K562 (cell line): ENCODE measurements at regions not wholly inside any gene's neighbourhood (a gene's known extent, or its start where the extent isn't known, plus 50 kb on each side); places are given as distances from the start of the nearest gene placed in this dataset.

ENCODE experiments used
- ATAC-seq: fragments of 200-7000 bp; cut with Tn5 transposase; 3 replicates; pipeline ENCODE4 v1.9.1; 2020; ENCODE audit warnings: moderate library complexity
- BruUV-seq: library from RNA; stranded (reverse); fragments of 400-500 nt; replicated peaks from 2 replicates; lab custom pipeline; 2021; lab: Mats Ljungman, UMichigan
- CTCF ChIA-PET: fragments of 300-600 bp; formaldehyde crosslinking; extraction: SDS; loops from one replicate; lab custom pipeline; 2021; ENCODE audit warnings: low intra/inter-chr PET ratio; lab: Yijun Ruan, JAX
- POLR2A ChIA-PET: fragments of 300-600, 350-650 bp; sonication (Branson Sonifier 250); formaldehyde crosslinking; extraction: SDS; loops from one replicate; lab custom pipeline; 2021; ENCODE audit warnings: antibody characterized with exemption, inconsistent platforms; lab: Yijun Ruan, JAX
- DNase-seq, 4 experiments: peaks; one replicate each; pipeline versions ENCODE4 v3.0.0 to v3.0.0-alpha.2; 2011 to 2018; ENCODE audit warnings: low spot score in 3 of 4, mixed read lengths in 3 of 4; ENCODE audit errors: extremely low read depth in 1 of 4
- FAIRE-seq: peaks from 2 replicates; lab custom pipeline; 2011; peaks lifted over from hg19 to GRCh38; lab: Jason Lieb, UNC
- H2AFZ ChIP-seq: 2 replicates; pipeline ENCODE4 v1.6.0; 2011; ENCODE audit warnings: low read depth, low read length, control low read depth, inconsistent platforms
- H3K27ac ChIP-seq: fragments of 200-600 bp; 3 replicates; pipeline ENCODE4 v1.8.0; 2011; ENCODE audit warnings: low read depth, mild to moderate bottlenecking, control low read depth, inconsistent platforms, low read length, moderate library complexity, mixed read lengths; ENCODE audit errors: extremely low read depth
- H3K27me3 ChIP-seq, 2 experiments: fragments of 300-600 bp in 1 of 2; 2 replicates in 1 of 2; 3 replicates in 1 of 2; pipeline versions ENCODE4 v1.6.0 to v1.8.0; 2011; ENCODE audit warnings: inconsistent platforms in 2 of 2, low read length in 2 of 2, mild to moderate bottlenecking in 1 of 2, mixed read lengths in 1 of 2, moderate library complexity in 1 of 2; ENCODE audit not compliant: control insufficient read depth in 2 of 2, insufficient read depth in 2 of 2
- H3K36me3 ChIP-seq: fragments of 300-600 bp; 3 replicates; pipeline ENCODE4 v1.8.0; 2011; ENCODE audit warnings: mild to moderate bottlenecking, low read length, inconsistent platforms; ENCODE audit not compliant: control insufficient read depth, insufficient read depth
- H3K4me1 ChIP-seq, 2 experiments: fragments of 200-600 bp in 1 of 2; replicated peaks in 1 of 2; 2 replicates in 1 of 2; 3 replicates in 1 of 2; pipeline versions ENCODE4 v1.5.1 to v1.8.0; 2011; ENCODE audit warnings: inconsistent platforms in 2 of 2, low read length in 2 of 2, mild to moderate bottlenecking in 1 of 2, mixed read lengths in 1 of 2, moderate library complexity in 1 of 2; ENCODE audit not compliant: control insufficient read depth in 2 of 2, insufficient read depth in 2 of 2
- H3K4me2 ChIP-seq: 2 replicates; pipeline ENCODE4 v1.6.1; 2011; ENCODE audit warnings: low read length, control low read depth, inconsistent platforms, mixed read lengths; ENCODE audit not compliant: insufficient read depth
- H3K4me3 ChIP-seq: fragments of 200-600 bp; sonication (generic), shearing (Covaris generic); 2 replicates; pipeline ENCODE4 v1.5.1; 2016; ENCODE audit warnings: control low read depth, inconsistent platforms
- H3K79me2 ChIP-seq: fragments of 200-600 bp; 3 replicates; pipeline ENCODE4 v1.8.0; 2011; ENCODE audit warnings: low read length, inconsistent platforms; ENCODE audit not compliant: control insufficient read depth, insufficient read depth
- H3K9ac ChIP-seq, 2 experiments: 2 replicates each; pipeline versions ENCODE4 v1.6.0 to v1.6.1; 2011; ENCODE audit warnings: low read depth in 2 of 2, low read length in 2 of 2, control low read depth in 1 of 2, inconsistent platforms in 1 of 2, mild to moderate bottlenecking in 1 of 2, mixed read lengths in 1 of 2; ENCODE audit not compliant: insufficient read depth in 1 of 2
- H3K9me1 ChIP-seq: one replicate; pipeline ENCODE4 v1.6.0; 2011; ENCODE audit warnings: inconsistent platforms, mild to moderate bottlenecking, low read length, moderate library complexity; ENCODE audit not compliant: control insufficient read depth, insufficient read depth
- H3K9me3 ChIP-seq: replicated peaks from 2 replicates; pipeline ENCODE4 v1.5.1; 2011; ENCODE audit warnings: low read depth, low read length, inconsistent platforms; ENCODE audit not compliant: control insufficient read depth, insufficient read depth
- H4K20me1 ChIP-seq: replicated peaks from 2 replicates; pipeline ENCODE4 v1.6.1; 2011; ENCODE audit warnings: low read length, inconsistent platforms, mixed read lengths; ENCODE audit not compliant: control insufficient read depth, insufficient read depth
- ARID2 ChIP-seq: fragments of 450-650 bp; IDR thresholded peaks from 2 replicates; pipeline ENCODE4 v1.6.1; 2017; ENCODE audit warnings: antibody characterized with exemption, mild to moderate bottlenecking
- ARID3A ChIP-seq: IDR thresholded peaks from 2 replicates; pipeline ENCODE4 v1.6.1; 2012; ENCODE audit warnings: low read depth, low read length, improper control_type of control experiment, borderline replicate concordance
- BCL6 ChIP-seq: fragments of 250-450 bp; sonication (Bioruptor Pico); IDR thresholded peaks from 2 replicates; pipeline ENCODE4 v1.4.0; 2020
- CBX2 ChIP-seq: fragments of 200-600 bp; sonication (generic); IDR thresholded peaks from one replicate; pipeline ENCODE4 v1.6.1; 2012; ENCODE audit warnings: mild to moderate bottlenecking, low read length, inconsistent platforms; ENCODE audit not compliant: insufficient read depth, poor library complexity, severe bottlenecking
- CREB1 ChIP-seq, 2 experiments: sonication (generic) in 1 of 2; formaldehyde crosslinking in 1 of 2; IDR thresholded peaks; 2 replicates each; pipeline versions ENCODE4 v1.6.1 to v1.8.0; 2012 to 2022; ENCODE audit warnings: inconsistent platforms in 1 of 2, mild to moderate bottlenecking in 1 of 2, missing genetic modification reagents in 1 of 2, moderate library complexity in 1 of 2
- GATA2 ChIP-seq: sonication (generic); formaldehyde crosslinking; IDR thresholded peaks from 2 replicates; pipeline ENCODE4 v1.4.0; 2020; ENCODE audit warnings: mild to moderate bottlenecking, missing genetic modification reagents
- KLF16 ChIP-seq: IDR thresholded peaks from 2 replicates; pipeline ENCODE4 v1.6.1; 2016; ENCODE audit warnings: antibody characterized with exemption
- LEF1 ChIP-seq: fragments of 450-650 bp; IDR thresholded peaks from 2 replicates; pipeline ENCODE4 v1.6.1; 2016; ENCODE audit warnings: mild to moderate bottlenecking
- MYNN ChIP-seq, 2 experiments: sonication (generic); formaldehyde crosslinking in 1 of 2; IDR thresholded peaks; 2 replicates each; pipeline versions ENCODE4 v1.5.0 to v1.6.1; 2016 to 2020; ENCODE audit warnings: antibody characterized with exemption in 1 of 2, missing genetic modification reagents in 1 of 2
- RERE ChIP-seq: sonication (generic); formaldehyde crosslinking; IDR thresholded peaks from 2 replicates; pipeline ENCODE4 v1.8.0; 2023; ENCODE audit warnings: missing genetic modification reagents, mild to moderate bottlenecking, borderline replicate concordance
- ZBTB26 ChIP-seq: fragments of 450-650 bp; formaldehyde crosslinking; IDR thresholded peaks from 2 replicates; pipeline ENCODE4 v1.4.0; 2022; ENCODE audit warnings: missing genetic modification characterization
- ZBTB8A ChIP-seq: fragments of 450-650 bp; IDR thresholded peaks from 2 replicates; pipeline ENCODE4 v1.6.1; 2018; ENCODE audit warnings: mild to moderate bottlenecking, moderate library complexity; ENCODE audit not compliant: partially characterized antibody
- ZKSCAN8 ChIP-seq: fragments of 200-800 bp; sonication (Bioruptor generic); IDR thresholded peaks from 2 replicates; pipeline ENCODE4 v1.6.1; 2016; ENCODE audit warnings: missing genetic modification characterization, missing compliant biosample characterization
- ZNF589 ChIP-seq: fragments of 200-800 bp; sonication (Bioruptor generic); IDR thresholded peaks from 2 replicates; pipeline ENCODE4 v1.6.1; 2016; ENCODE audit warnings: low read depth, missing genetic modification characterization, missing compliant biosample characterization
- WGBS: fragments of 100-300 bp; shearing (Covaris generic); methylation state at CpG from one replicate; pipeline ENCODE4 v1.1.6; 2016; ENCODE audit warnings: low coverage, mixed read lengths; ENCODE audit not compliant: insufficient coverage; ENCODE audit errors: missing lambda C conversion rate; 5-methylcytosine and 5-hydroxymethylcytosine counted together
- in situ Hi-C: fragments of 300-500 bp; cut with MboI; formaldehyde crosslinking; loops from 4 replicates; pipeline ENCODE4 v1.15.0; 2018; ENCODE audit warnings: inconsistent platforms, mixed read lengths
- intact Hi-C: fragments of 100-400 bp; cut with micrococcal nuclease; formaldehyde crosslinking; loops from 2 replicates; pipeline ENCODE4 v1.14.2; 2022

- in situ Hi-C loops, result no loop called here
- BruUV-seq, result no TSS peak
- TF ChIP-seq ARID2 (no peak), CREB1 (IDR thresholded peaks at IDR 0.05) (no peak), CREB1 (CRISPR knock-in tag; IDR thresholded peaks at IDR 0.05) (no peak), LEF1 (no peak), ZNF589 (no peak), RERE (CRISPR knock-in tag) (no peak), GATA2 (CRISPR knock-in tag) (no peak), MYNN (IDR thresholded peaks at IDR 0.05) (no peak), MYNN (CRISPR knock-in tag; IDR thresholded peaks at IDR 0.05) (no peak), KLF16 (no peak), ZBTB26 (no peak), BCL6 (CRISPR knock-in tag) (no peak), ZBTB8A (no peak), ARID3A (no peak), CBX2 (no peak), ZKSCAN8 (no peak)
Observed at GRCh38 chr7:57216340-57216739, 84.1 kb upstream of the ZNF479 start.

More at GRCh38 chr7:57216340-57216739, 84.1 kb upstream of the ZNF479 start:
- ChIA-PET POLR2A (no interaction called here), CTCF (no interaction called here)
- Histone ChIP-seq H3K9ac (no peak overlapping the region), H3K9me3 (no peaks in the 10 kb centered on the region), H3K27me3 (no peaks in the 10 kb centered on the region), H3K27ac (no peak overlapping the region), H3K36me3 (no peaks in the 10 kb centered on the region), H3K4me1 (no peaks in the 10 kb centered on the region), H2AFZ (no peak overlapping the region), H3K4me3 (no peak overlapping the region), H3K4me2 (no peak overlapping the region), H3K79me2 (no peaks in the 10 kb centered on the region), H4K20me1 (no peaks in the 10 kb centered on the region), H3K9me1 (no peaks in the 10 kb centered on the region)
- ATAC-seq (no peak), FAIRE-seq (no peak), DNase-seq (no peak)
- WGBS, result 0% methylated on average over 6 of the region's 6 CpGs
- intact Hi-C loops, result no loop called here
